Ishikawa (cell line): ENCODE measurements at regions not wholly inside any gene's neighbourhood (a gene's known extent, or its start where the extent isn't known, plus 50 kb on each side); places are given as distances from the start of the nearest gene placed in this dataset.

Source experiments
- CEBPB ChIP-seq: IDR thresholded peaks from 2 replicates; pipeline ENCODE4 v1.6.1; 2012
- CREB1 ChIP-seq: IDR thresholded peaks from 2 replicates; pipeline ENCODE4 v1.6.1; 2012; ENCODE audit warnings: low read depth
- EGR1 ChIP-seq: IDR thresholded peaks from 2 replicates; pipeline ENCODE4 v1.6.1; 2012
- EP300 ChIP-seq: IDR thresholded peaks from 2 replicates; pipeline ENCODE4 v1.6.1; 2012; ENCODE audit warnings: borderline replicate concordance
- FOXM1 ChIP-seq: IDR thresholded peaks from 2 replicates; pipeline ENCODE4 v1.6.1; 2012; ENCODE audit warnings: low read depth, borderline replicate concordance
- MAX ChIP-seq: IDR thresholded peaks from 2 replicates; pipeline ENCODE4 v1.6.1; 2012
- NFIC ChIP-seq: IDR thresholded peaks from 2 replicates; pipeline ENCODE4 v1.6.1; 2012
- RAD21 ChIP-seq: IDR thresholded peaks from 2 replicates; pipeline ENCODE4 v1.6.1; 2012; ENCODE audit warnings: low read depth
- REST ChIP-seq: IDR thresholded peaks from 2 replicates; pipeline ENCODE4 v1.6.1; 2012; ENCODE audit warnings: low read depth, mild to moderate bottlenecking
- TAF1 ChIP-seq: IDR thresholded peaks from 2 replicates; pipeline ENCODE4 v1.6.1; 2012; ENCODE audit warnings: low read depth, mild to moderate bottlenecking
- TCF12 ChIP-seq: IDR thresholded peaks from 2 replicates; pipeline ENCODE4 v1.6.1; 2012; ENCODE audit warnings: low read depth
- TEAD4 ChIP-seq: IDR thresholded peaks from 2 replicates; pipeline ENCODE4 v1.6.1; 2012
- USF1 ChIP-seq: IDR thresholded peaks from 2 replicates; pipeline ENCODE4 v1.6.1; 2012
- YY1 ChIP-seq: IDR thresholded peaks from 2 replicates; pipeline ENCODE4 v1.6.1; 2012; ENCODE audit warnings: low read depth
- ZBTB7A ChIP-seq: IDR thresholded peaks from 2 replicates; pipeline ENCODE4 v1.6.1; 2012; ENCODE audit warnings: low read depth

GRCh38 chr2:17135619-17136018 lies 382.6 kb downstream of the RAD51AP2 start:
- TF ChIP-seq USF1: no peak
- no peak for TF ChIP-seq REST
- no peak for TF ChIP-seq FOXM1
- TF ChIP-seq EP300: no peak
- no peak for TF ChIP-seq CREB1
- no peak for TF ChIP-seq ZBTB7A
- TF ChIP-seq MAX: no peak
- TF ChIP-seq NFIC: no peak
- TF ChIP-seq CEBPB: no peak
- TF ChIP-seq TCF12: no peak
- TF ChIP-seq TEAD4: no peak
- TF ChIP-seq TAF1: no peak
- TF ChIP-seq RAD21: no peak
- TF ChIP-seq EGR1: no peak
- no peak for TF ChIP-seq YY1

- TF ChIP-seq RAD21: no peak
- no peak for TF ChIP-seq REST
- no peak for TF ChIP-seq EP300
- no peak for TF ChIP-seq TEAD4
- TF ChIP-seq TCF12: no peak
- no peak for TF ChIP-seq CEBPB
- TF ChIP-seq EGR1: no peak
- no peak for TF ChIP-seq ZBTB7A
- no peak for TF ChIP-seq MAX
- no peak for TF ChIP-seq USF1
Measured at GRCh38 chr2:17133052-17133671, 385.1 kb downstream of the RAD51AP2 start.

- TF ChIP-seq USF1 (no peak), ZBTB7A (no peak), EP300 (no peak), NFIC (no peak), REST (no peak), CEBPB (no peak), RAD21 (no peak), TAF1 (no peak), YY1 (no peak), FOXM1 (no peak), EGR1 (no peak), MAX (no peak)
Measured at GRCh38 chr2:17125989-17126620, 392.1 kb downstream of the RAD51AP2 start.
